B cell (primary cell): ENCODE measurements at regions not wholly inside any gene's neighbourhood (a gene's known extent, or its start where the extent isn't known, plus 50 kb on each side); places are given as distances from the start of the nearest gene placed in this dataset.

ENCODE experiments used
- EZH2 ChIP-seq: IDR thresholded peaks from 2 replicates; pipeline ENCODE4 v1.6.1; 2012; ENCODE audit warnings: borderline replicate concordance, low read depth, mild to moderate bottlenecking, moderate library complexity, low read length; ENCODE audit not compliant: insufficient read depth, poor library complexity, severe bottlenecking
- TF ChIP-seq, protein P1 (sequence below): fragments of 200-600 bp; IDR thresholded peaks from one replicate; pipeline ENCODE4 v1.8.0; 2022; ENCODE audit warnings: antibody characterized with exemption, mild to moderate bottlenecking

- TF ChIP-seq, protein P1, sequence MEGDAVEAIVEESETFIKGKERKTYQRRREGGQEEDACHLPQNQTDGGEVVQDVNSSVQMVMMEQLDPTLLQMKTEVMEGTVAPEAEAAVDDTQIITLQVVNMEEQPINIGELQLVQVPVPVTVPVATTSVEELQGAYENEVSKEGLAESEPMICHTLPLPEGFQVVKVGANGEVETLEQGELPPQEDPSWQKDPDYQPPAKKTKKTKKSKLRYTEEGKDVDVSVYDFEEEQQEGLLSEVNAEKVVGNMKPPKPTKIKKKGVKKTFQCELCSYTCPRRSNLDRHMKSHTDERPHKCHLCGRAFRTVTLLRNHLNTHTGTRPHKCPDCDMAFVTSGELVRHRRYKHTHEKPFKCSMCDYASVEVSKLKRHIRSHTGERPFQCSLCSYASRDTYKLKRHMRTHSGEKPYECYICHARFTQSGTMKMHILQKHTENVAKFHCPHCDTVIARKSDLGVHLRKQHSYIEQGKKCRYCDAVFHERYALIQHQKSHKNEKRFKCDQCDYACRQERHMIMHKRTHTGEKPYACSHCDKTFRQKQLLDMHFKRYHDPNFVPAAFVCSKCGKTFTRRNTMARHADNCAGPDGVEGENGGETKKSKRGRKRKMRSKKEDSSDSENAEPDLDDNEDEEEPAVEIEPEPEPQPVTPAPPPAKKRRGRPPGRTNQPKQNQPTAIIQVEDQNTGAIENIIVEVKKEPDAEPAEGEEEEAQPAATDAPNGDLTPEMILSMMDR, result no peak
- TF ChIP-seq EZH2, result no peak
Observed at GRCh38 chr2:103618112-103618511, 856.3 kb downstream of the TMEM182 start.
